PC-3 (cell line): ENCODE measurements at regions not wholly inside any gene's neighbourhood (a gene's known extent, or its start where the extent isn't known, plus 50 kb on each side); places are given as distances from the start of the nearest gene placed in this dataset.

Experiments used
- ATAC-seq: fragments of 200-7000 bp; cut with Tn5 transposase; 2 replicates; pipeline ENCODE4 v1.9.1; 2020; ENCODE audit warnings: mild to moderate bottlenecking, moderate library complexity
- BruUV-seq: library from RNA; stranded (reverse); fragments of 400-500 nt; replicated peaks from 2 replicates; lab custom pipeline; 2021; lab: Mats Ljungman, UMichigan
- CTCF ChIA-PET: fragments of 300-600 bp; sonication (Branson Sonifier 250); formaldehyde crosslinking; loops from one replicate; lab custom pipeline; 2022; ENCODE audit warnings: antibody characterized with exemption; lab: Charles Lee
- POLR2A ChIA-PET: fragments of 300-600 bp; sonication (Branson Sonifier 250); formaldehyde crosslinking; loops from one replicate; lab custom pipeline; 2022; ENCODE audit warnings: antibody characterized with exemption; ENCODE audit not compliant: unreplicated experiment; lab: Charles Lee
- DNase-seq: peaks from one replicate; pipeline ENCODE4 v3.0.0-alpha.2; 2015
- H2AFZ ChIP-seq: fragments of 300-600 bp; sonication (generic); 2 replicates; pipeline ENCODE4 v1.6.0; 2016; ENCODE audit warnings: antibody characterized with exemption, low read length
- H3F3A ChIP-seq: fragments of 300-600 bp; sonication (generic); one replicate; pipeline ENCODE4 v1.6.0; 2017; ENCODE audit warnings: antibody characterized with exemption, low read length, control low read depth, mild to moderate bottlenecking; ENCODE audit not compliant: unreplicated experiment
- H3K27ac ChIP-seq: fragments of 300-600 bp; sonication (generic); 2 replicates; pipeline ENCODE4 v1.5.1; 2016; ENCODE audit warnings: mild to moderate bottlenecking, low read length
- H3K27me3 ChIP-seq: fragments of 300-600 bp; sonication (generic); 2 replicates; pipeline ENCODE4 v1.6.1; 2016; ENCODE audit warnings: low read length, mixed read lengths
- H3K36me3 ChIP-seq: fragments of 300-600 bp; sonication (generic); 2 replicates; pipeline ENCODE4 v1.6.1; 2016; ENCODE audit warnings: low read depth, mixed run types, low read length, mixed read lengths
- H3K4me1 ChIP-seq: fragments of 300-600 bp; sonication (generic); 2 replicates; pipeline ENCODE4 v1.5.1; 2016; ENCODE audit warnings: low read length; ENCODE audit not compliant: insufficient read depth
- H3K4me2 ChIP-seq: fragments of 300-600 bp; sonication (generic); 2 replicates; pipeline ENCODE4 v1.6.0; 2016; ENCODE audit warnings: low read length
- H3K4me3 ChIP-seq: fragments of 300-600 bp; sonication (generic); 2 replicates; pipeline ENCODE4 v1.5.1; 2016; ENCODE audit warnings: mild to moderate bottlenecking, low read length, mixed read lengths
- H3K79me2 ChIP-seq: fragments of 300-600 bp; sonication (generic); 2 replicates; pipeline ENCODE4 v1.6.1; 2017; ENCODE audit warnings: low read length, mixed read lengths
- H3K9ac ChIP-seq: fragments of 300-600 bp; sonication (generic); 2 replicates; pipeline ENCODE4 v1.6.0; 2016; ENCODE audit warnings: mild to moderate bottlenecking, low read length
- H3K9me2 ChIP-seq: fragments of 300-600 bp; sonication (generic); replicated peaks from 2 replicates; pipeline ENCODE4 v1.6.1; 2016; ENCODE audit warnings: mixed run types, low read length, mixed read lengths
- H3K9me3 ChIP-seq: fragments of 300-600 bp; sonication (generic); 2 replicates; pipeline ENCODE4 v1.6.1; 2016; ENCODE audit warnings: low read length, mixed read lengths
- H4K20me1 ChIP-seq: fragments of 300-600 bp; sonication (generic); 2 replicates; pipeline ENCODE4 v1.6.1; 2016; ENCODE audit warnings: low read length, mixed read lengths
- CTCF ChIP-seq: fragments of 300-600 bp; sonication (generic); conservative IDR thresholded peaks from 2 replicates; pipeline ENCODE4 v1.5.1; 2017; ENCODE audit warnings: antibody characterized with exemption, low read depth, mild to moderate bottlenecking, low read length
- EZH2 ChIP-seq: fragments of 300-600 bp; sonication (generic); IDR thresholded peaks from one replicate; pipeline ENCODE4 v1.6.1; 2017; ENCODE audit warnings: antibody characterized with exemption, mild to moderate bottlenecking, low read length; ENCODE audit not compliant: unreplicated experiment
- EZH2phosphoT487 ChIP-seq: fragments of 300-600 bp; sonication (generic); IDR thresholded peaks from 2 replicates; pipeline ENCODE4 v1.6.1; 2018; ENCODE audit warnings: mild to moderate bottlenecking, antibody characterized with exemption, low read length, borderline replicate concordance
- intact Hi-C: fragments of 100-400 bp; cut with micrococcal nuclease; formaldehyde crosslinking; loops from 2 replicates; pipeline ENCODE4 v1.9.0; 2023

DNA sequence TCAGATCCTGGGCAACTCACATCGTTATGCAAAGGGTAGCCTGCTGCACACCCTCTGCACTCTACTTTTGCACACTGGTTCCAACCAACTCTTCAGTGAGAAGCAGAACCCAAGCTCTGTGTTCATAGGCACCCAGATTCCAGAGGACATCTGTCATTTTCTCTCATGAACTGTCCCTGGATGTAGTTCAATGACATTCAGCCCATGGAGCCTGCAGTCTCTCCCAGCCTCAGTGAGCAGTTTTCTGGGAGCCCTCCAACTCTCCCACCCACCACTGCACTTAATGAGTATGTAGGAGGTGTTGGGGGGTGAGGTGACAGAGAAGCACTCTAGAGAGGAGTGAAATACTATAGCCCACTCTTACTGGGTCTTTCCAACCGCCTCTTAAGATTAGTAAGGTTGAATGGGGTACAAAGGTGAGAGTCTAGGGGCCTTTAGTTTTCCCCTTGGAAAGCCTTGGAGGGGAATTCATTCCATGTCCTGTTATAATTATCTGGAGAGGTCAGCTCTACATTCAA, 58.1 kb upstream of the APOBEC4 start:
- ATAC-seq, result no peak
- Histone ChIP-seq H2AFZ (no peak overlapping the region), H3K27ac (no peak overlapping the region), H3K36me3 (no peaks in the 10 kb centered on the region), H3K9ac (no peak overlapping the region), H3K9me2 (no peaks in the 10 kb centered on the region), H3K4me2 (no peak overlapping the region), H3K79me2 (no peaks in the 10 kb centered on the region), H3K27me3 (no peaks in the 10 kb centered on the region), H4K20me1 (no peaks in the 10 kb centered on the region), H3K9me3 (no peaks in the 10 kb centered on the region), H3K4me1 (no peaks in the 10 kb centered on the region), H3K4me3 (no peak overlapping the region), H3F3A (no peaks in the 10 kb centered on the region)
- CTCF ChIA-PET, result no interaction called here
- TF ChIP-seq CTCF, result no peak
- TF ChIP-seq EZH2phosphoT487, result no peak
- TF ChIP-seq EZH2, result no peak
- BruUV-seq, result no TSS peak
- POLR2A ChIA-PET, result no interaction called here
- DNase-seq, result no peak
- intact Hi-C loops, result no loop called here

DNA sequence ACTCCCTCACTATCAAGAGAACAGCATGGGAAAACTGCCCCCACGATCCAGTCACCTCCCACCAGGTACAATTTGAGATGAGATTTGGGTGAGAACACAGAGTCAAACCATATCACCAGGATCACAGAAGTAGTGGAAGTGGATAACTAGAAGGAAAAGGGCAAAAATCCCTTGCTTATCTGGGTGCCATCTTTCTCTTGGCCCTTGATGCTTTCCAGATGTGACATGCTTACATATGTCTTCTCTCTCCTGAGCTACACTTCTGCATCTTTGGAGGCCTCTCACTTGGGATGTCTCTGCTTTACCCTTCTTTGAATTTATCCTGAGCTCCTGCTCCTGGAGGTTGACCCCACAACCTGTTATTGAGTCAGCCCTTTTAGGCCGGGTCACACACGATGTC, 57.6 kb upstream of the APOBEC4 start:
- no peaks in the 10 kb centered on the region for H3F3A ChIP-seq
- no peak overlapping the region for H3K4me2 ChIP-seq
- ChIA-PET POLR2A (no interaction called here), CTCF (no interaction called here)
- H3K9me2 ChIP-seq, result no peaks in the 10 kb centered on the region
- H3K79me2 ChIP-seq, result no peaks in the 10 kb centered on the region
- TF ChIP-seq EZH2 (no peak), CTCF (no peak), EZH2phosphoT487 (no peak)
- DNase-seq (no peak), ATAC-seq (no peak)
- H3K4me1 ChIP-seq, result no peaks in the 10 kb centered on the region
- no peak overlapping the region for H3K9ac ChIP-seq
- H4K20me1 ChIP-seq, result no peaks in the 10 kb centered on the region
- no peak overlapping the region for H2AFZ ChIP-seq
- intact Hi-C loops, result no loop called here
- BruUV-seq, result no TSS peak
- no peak overlapping the region for H3K27ac ChIP-seq
- no peaks in the 10 kb centered on the region for H3K36me3 ChIP-seq
- H3K9me3 ChIP-seq, result no peaks in the 10 kb centered on the region
- no peaks in the 10 kb centered on the region for H3K27me3 ChIP-seq
- no peak overlapping the region for H3K4me3 ChIP-seq

- Histone ChIP-seq H3K9me2 (no peaks in the 10 kb centered on the region), H4K20me1 (no peaks in the 10 kb centered on the region), H3F3A (no peaks in the 10 kb centered on the region), H3K27me3 (no peaks in the 10 kb centered on the region), H3K79me2 (no peaks in the 10 kb centered on the region), H3K9ac (no peak overlapping the region), H3K36me3 (no peaks in the 10 kb centered on the region), H2AFZ (no peak overlapping the region), H3K4me1 (no peaks in the 10 kb centered on the region), H3K27ac (no peak overlapping the region), H3K4me3 (no peak overlapping the region), H3K9me3 (no peaks in the 10 kb centered on the region), H3K4me2 (no peak overlapping the region)
- no peak for DNase-seq
- ATAC-seq, result no peak
- POLR2A ChIA-PET, result no interaction called here
- no peak for TF ChIP-seq EZH2
- TF ChIP-seq EZH2phosphoT487, result no peak
- CTCF ChIA-PET, result no interaction called here
- intact Hi-C loops, result no loop called here
- BruUV-seq, result no TSS peak
These were observed 57.2 kb upstream of the APOBEC4 start for GRCh38 chr1:183710333-183710732.
